LHCN-M2 (cell line): ENCODE measurements at regions not wholly inside any gene's neighbourhood (a gene's known extent, or its start where the extent isn't known, plus 50 kb on each side); places are given as distances from the start of the nearest gene placed in this dataset.
A peak's percentile ranks its signal among the peaks of the same experiment; 100 is the strongest.
"Not testable (repeated sequence)": the region's sequence is repeated elsewhere in the genome, so short reads cannot be mapped to it uniquely, and the experiment has no call there.

Experiments
- DNase-seq: peaks from one replicate; pipeline ENCODE4 v3.0.0-alpha.2; 2012; ENCODE audit warnings: low read depth

GRCh38 chr5:150960791-150961396, 56.1 kb upstream of the ZNF300 start:
- DNase-seq: peak; percentile 18

GRCh38 chr5:150960323-150960722, 55.5 kb upstream of the ZNF300 start:
- DNase-seq: not testable (repeated sequence)
